Caco-2 (cell line): ENCODE measurements at regions not wholly inside any gene's neighbourhood (a gene's known extent, or its start where the extent isn't known, plus 50 kb on each side); places are given as distances from the start of the nearest gene placed in this dataset.

ENCODE experiments used
- BruUV-seq: library from RNA; stranded (reverse); fragments of 400-500 nt; replicated peaks from 2 replicates; lab custom pipeline; 2021; lab: Mats Ljungman, UMichigan
- CTCF ChIA-PET: fragments of 300-600 bp; sonication (Branson Sonifier 250); formaldehyde crosslinking; loops from one replicate; lab custom pipeline; 2022; ENCODE audit warnings: antibody characterized with exemption; lab: Charles Lee
- POLR2A ChIA-PET: fragments of 300-600 bp; sonication (Branson Sonifier 250); formaldehyde crosslinking; loops from one replicate; lab custom pipeline; 2022; ENCODE audit warnings: antibody characterized with exemption; lab: Charles Lee
- DNase-seq, 2 experiments: peaks; one replicate each; pipeline versions ENCODE4 v3.0.0 to v3.0.0-alpha.2; 2020 to 2022
- H3K27me3 ChIP-seq: replicated peaks from 2 replicates; pipeline ENCODE4 v1.6.0; 2011; ENCODE audit warnings: low read length; ENCODE audit not compliant: control insufficient read depth, insufficient read depth
- H3K36me3 ChIP-seq: 2 replicates; pipeline ENCODE4 v1.5.1; 2011; ENCODE audit warnings: low read length; ENCODE audit not compliant: control insufficient read depth, insufficient read depth
- H3K4me1 ChIP-seq: fragments of 250-450 bp; sonication (Bioruptor Pico); 2 replicates; pipeline ENCODE4 v1.5.1; 2020; ENCODE audit warnings: mild to moderate bottlenecking
- H3K4me3 ChIP-seq: 2 replicates; pipeline ENCODE4 v1.5.1; 2011; ENCODE audit warnings: low read depth, mild to moderate bottlenecking, control low read depth, low read length
- H3K9me3 ChIP-seq: fragments of 250-450 bp; sonication (Bioruptor Pico); 2 replicates; pipeline ENCODE4 v1.5.1; 2020; ENCODE audit warnings: mild to moderate bottlenecking, moderate library complexity
- H3K27ac Mint-ChIP-seq: one replicate; pipeline ENCODE4 v1.8.0; 2022; ENCODE audit warnings: mixed read lengths; ENCODE audit not compliant: unreplicated experiment
- H3K27me3 Mint-ChIP-seq: one replicate; pipeline ENCODE4 v1.8.0; 2022; ENCODE audit warnings: mixed read lengths; ENCODE audit not compliant: insufficient read depth, unreplicated experiment
- H3K36me3 Mint-ChIP-seq: one replicate; pipeline ENCODE4 v1.8.0; 2022; ENCODE audit warnings: mild to moderate bottlenecking, mixed read lengths; ENCODE audit not compliant: insufficient read depth, unreplicated experiment
- H3K4me1 Mint-ChIP-seq: one replicate; pipeline ENCODE4 v1.8.0; 2022; ENCODE audit warnings: low read depth, mixed read lengths; ENCODE audit not compliant: unreplicated experiment
- H3K4me3 Mint-ChIP-seq: one replicate; pipeline ENCODE4 v1.8.0; 2022; ENCODE audit warnings: mild to moderate bottlenecking, moderate library complexity, mixed read lengths; ENCODE audit not compliant: unreplicated experiment
- H3K9me3 Mint-ChIP-seq: one replicate; pipeline ENCODE4 v1.8.0; 2022; ENCODE audit warnings: mixed read lengths; ENCODE audit not compliant: unreplicated experiment
- intact Hi-C: fragments of 100-400 bp; cut with micrococcal nuclease; formaldehyde crosslinking; loops from one replicate; pipeline ENCODE4 v1.10.0; 2022; ENCODE audit not compliant: unreplicated experiment
- TF ChIP-seq, protein P1 (sequence below), 2 experiments: fragments of 200-600 bp in 1 of 2; IDR thresholded peaks; 1 replicate in 1 of 2; 2 replicates in 1 of 2; pipeline versions ENCODE4 v1.5.1 to v1.8.0; 2011 to 2022; ENCODE audit warnings: antibody characterized with exemption in 1 of 2, control low read depth in 1 of 2, inconsistent platforms in 1 of 2, low read depth in 1 of 2, low read length in 1 of 2, mild to moderate bottlenecking in 1 of 2, moderate library complexity in 1 of 2; ENCODE audit not compliant: insufficient read depth in 1 of 2, severe bottlenecking in 1 of 2, unreplicated experiment in 1 of 2

DNA sequence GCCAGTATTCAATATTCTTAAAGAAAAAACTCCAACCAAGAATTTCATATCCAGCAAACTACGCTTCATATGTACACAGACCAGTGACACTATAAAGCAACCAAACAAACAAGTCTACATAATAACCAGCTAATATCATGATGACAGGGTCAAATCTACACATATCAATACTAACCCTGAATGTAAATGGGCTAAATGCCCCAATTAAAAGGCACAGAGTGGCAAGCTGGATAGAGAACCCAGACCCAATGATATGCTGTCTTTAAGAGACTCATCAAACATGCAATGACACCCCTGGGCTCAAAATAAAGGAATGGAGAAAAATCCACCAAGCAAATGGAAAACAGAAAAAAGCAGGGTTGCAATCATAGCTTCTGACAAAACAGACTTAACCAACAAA, 218.1 kb upstream of the NFE2L3 start:
- Mint-ChIP-seq H3K36me3 (no peaks in the 10 kb centered on the region), H3K4me3 (no peak overlapping the region), H3K27me3 (peaks cover 15% of the 10 kb centered on the region), H3K4me1 (no peaks in the 10 kb centered on the region), H3K27ac (no peak overlapping the region), H3K9me3 (peaks cover 18% of the 10 kb centered on the region)
- BruUV-seq: no TSS peak
- DNase-seq: no peak
- peaks cover 14% of the 10 kb centered on the region; the same call in 1 of the 2 replicates for H3K9me3 ChIP-seq
- TF ChIP-seq, protein P1, sequence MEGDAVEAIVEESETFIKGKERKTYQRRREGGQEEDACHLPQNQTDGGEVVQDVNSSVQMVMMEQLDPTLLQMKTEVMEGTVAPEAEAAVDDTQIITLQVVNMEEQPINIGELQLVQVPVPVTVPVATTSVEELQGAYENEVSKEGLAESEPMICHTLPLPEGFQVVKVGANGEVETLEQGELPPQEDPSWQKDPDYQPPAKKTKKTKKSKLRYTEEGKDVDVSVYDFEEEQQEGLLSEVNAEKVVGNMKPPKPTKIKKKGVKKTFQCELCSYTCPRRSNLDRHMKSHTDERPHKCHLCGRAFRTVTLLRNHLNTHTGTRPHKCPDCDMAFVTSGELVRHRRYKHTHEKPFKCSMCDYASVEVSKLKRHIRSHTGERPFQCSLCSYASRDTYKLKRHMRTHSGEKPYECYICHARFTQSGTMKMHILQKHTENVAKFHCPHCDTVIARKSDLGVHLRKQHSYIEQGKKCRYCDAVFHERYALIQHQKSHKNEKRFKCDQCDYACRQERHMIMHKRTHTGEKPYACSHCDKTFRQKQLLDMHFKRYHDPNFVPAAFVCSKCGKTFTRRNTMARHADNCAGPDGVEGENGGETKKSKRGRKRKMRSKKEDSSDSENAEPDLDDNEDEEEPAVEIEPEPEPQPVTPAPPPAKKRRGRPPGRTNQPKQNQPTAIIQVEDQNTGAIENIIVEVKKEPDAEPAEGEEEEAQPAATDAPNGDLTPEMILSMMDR (IDR thresholded peaks at IDR 0.05; ENCODE audit: insufficient read depth in 1 of 2, low read depth in 1 of 2, low read length in 1 of 2, severe bottlenecking in 1 of 2, unreplicated experiment in 1 of 2): no peak
- POLR2A ChIA-PET: no interaction called here
- intact Hi-C loops: no loop called here
- H3K4me1 ChIP-seq: no peaks in the 10 kb centered on the region
- no peak overlapping the region for H3K4me3 ChIP-seq
- no peaks in the 10 kb centered on the region for H3K27me3 ChIP-seq
- H3K36me3 ChIP-seq: no peaks in the 10 kb centered on the region
- CTCF ChIA-PET: no interaction called here

DNA sequence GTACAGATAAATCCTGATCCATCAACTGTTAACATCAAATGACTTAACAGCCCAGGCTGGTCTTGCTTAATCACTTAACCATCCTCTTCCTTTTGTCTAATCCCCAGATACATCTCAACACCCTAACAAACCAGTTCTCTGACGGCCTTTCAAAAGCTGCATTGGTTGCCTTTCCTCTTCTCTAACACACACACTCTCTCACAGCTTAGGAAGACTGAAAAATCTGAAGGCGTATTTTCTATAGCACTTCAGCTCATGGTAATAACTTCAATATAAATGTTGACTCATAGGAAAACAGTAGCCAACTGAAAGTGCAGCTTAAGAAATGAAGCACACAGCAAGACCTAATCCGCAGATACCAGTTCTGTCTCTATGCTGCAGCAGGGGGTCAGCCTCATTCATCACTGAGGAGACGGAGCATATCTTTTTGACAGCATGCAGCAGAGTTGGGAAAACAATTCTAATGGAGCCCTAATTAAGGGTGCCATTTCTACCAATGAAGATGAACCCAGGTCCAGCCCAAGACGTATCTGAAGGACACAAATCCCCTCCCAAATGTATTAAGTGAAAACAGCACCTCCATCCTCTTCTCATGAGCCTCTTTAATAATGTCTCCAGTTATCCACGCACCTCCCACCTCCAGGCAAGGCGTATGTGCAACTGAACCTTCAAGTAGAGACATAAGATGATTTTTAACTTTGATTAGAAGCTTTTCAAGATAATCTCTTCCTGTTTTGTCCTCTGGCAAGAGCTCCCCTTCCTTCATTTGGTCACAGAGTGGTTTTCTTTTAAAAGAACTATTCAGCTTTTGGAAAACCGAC, 211.7 kb upstream of the NFE2L3 start:
- no TSS peak for BruUV-seq
- H3K27me3 ChIP-seq: no peaks in the 10 kb centered on the region
- TF ChIP-seq, protein P1 (IDR thresholded peaks at IDR 0.05; ENCODE audit: insufficient read depth in 1 of 2, low read depth in 1 of 2, low read length in 1 of 2, severe bottlenecking in 1 of 2, unreplicated experiment in 1 of 2): no peak
- Mint-ChIP-seq H3K27ac (no peak overlapping the region), H3K4me1 (peaks cover 7% of the 10 kb centered on the region), H3K36me3 (peaks cover under 1% of the 10 kb centered on the region), H3K4me3 (no peak overlapping the region), H3K9me3 (peaks cover under 1% of the 10 kb centered on the region), H3K27me3 (peaks cover 13% of the 10 kb centered on the region)
- no peaks in the 10 kb centered on the region for H3K36me3 ChIP-seq
- intact Hi-C loops: no loop called here
- peaks cover 4% of the 10 kb centered on the region; the same call in 1 of the 2 replicates for H3K9me3 ChIP-seq
- no peak overlapping the region for H3K4me3 ChIP-seq
- H3K4me1 ChIP-seq: no peaks in the 10 kb centered on the region
- ChIA-PET CTCF (interaction anchor here (0.7 to 0.8 kb wide), 2 partner anchors 40 to 45 kb away, joined by 3 to 6 read pairs; no protein-coding TSS in a partner anchor), POLR2A (no interaction called here)
- no peak for DNase-seq

DNA sequence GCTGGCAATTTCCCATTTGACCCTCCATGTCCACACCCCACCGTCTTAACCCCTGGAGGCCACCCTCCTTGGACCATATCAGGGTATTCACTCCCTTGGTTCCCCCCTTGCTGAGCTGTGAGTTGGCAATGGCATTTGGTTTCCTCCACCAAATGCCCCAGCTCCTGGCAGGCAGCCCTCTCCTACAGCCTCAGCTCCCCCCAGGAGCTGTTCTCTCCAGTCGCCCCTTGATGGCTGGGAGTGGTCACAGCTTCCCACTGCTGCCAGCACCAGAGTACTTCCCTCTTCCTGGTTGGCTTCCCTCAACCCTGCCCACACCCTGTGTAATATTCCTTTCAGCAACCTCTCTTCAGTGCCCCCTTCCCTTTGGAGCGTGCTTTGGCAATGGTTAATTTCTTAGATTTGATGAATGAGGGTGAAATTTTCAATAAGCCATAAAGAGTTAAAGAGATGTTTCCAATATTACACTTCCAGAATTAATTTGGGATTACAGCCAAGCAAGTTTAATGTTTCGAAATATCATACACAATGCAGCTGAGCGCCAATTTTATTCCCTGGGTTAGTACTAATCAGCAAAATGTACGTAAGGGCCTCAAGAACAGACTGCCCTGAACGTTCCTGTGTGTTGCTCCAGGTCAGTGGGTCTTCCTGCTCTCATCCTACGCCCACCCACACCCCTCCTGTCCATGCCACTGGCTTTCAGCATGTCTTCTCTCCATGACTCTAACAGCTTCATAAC, 207.1 kb upstream of the NFE2L3 start:
- no peak overlapping the region for H3K4me3 Mint-ChIP-seq
- Histone ChIP-seq H3K4me3 (no peak overlapping the region), H3K4me1 (peaks cover 11% of the 10 kb centered on the region; the same call in 1 of the 2 replicates), H3K36me3 (no peaks in the 10 kb centered on the region), H3K9me3 (no peaks in the 10 kb centered on the region), H3K27me3 (no peaks in the 10 kb centered on the region)
- peaks cover 15% of the 10 kb centered on the region for H3K4me1 Mint-ChIP-seq
- TF ChIP-seq, protein P1 (IDR thresholded peaks at IDR 0.05; ENCODE audit: insufficient read depth in 1 of 2, low read depth in 1 of 2, low read length in 1 of 2, severe bottlenecking in 1 of 2, unreplicated experiment in 1 of 2): no peak
- no peak overlapping the region for H3K27ac Mint-ChIP-seq
- CTCF ChIA-PET: no interaction called here
- no peak for DNase-seq
- POLR2A ChIA-PET: no interaction called here
- H3K9me3 Mint-ChIP-seq: no peaks in the 10 kb centered on the region
- intact Hi-C loops: no loop called here
- peaks cover 7% of the 10 kb centered on the region for H3K27me3 Mint-ChIP-seq
- peaks cover 4% of the 10 kb centered on the region for H3K36me3 Mint-ChIP-seq
- no TSS peak for BruUV-seq
